GM23338 (cell line): ENCODE measurements at regions not wholly inside any gene's neighbourhood (a gene's known extent, or its start where the extent isn't known, plus 50 kb on each side); places are given as distances from the start of the nearest gene placed in this dataset.

Experiments used
- ATAC-seq: fragments of 200-7000 bp; cut with Tn5 transposase; 3 replicates; pipeline ENCODE4 v1.9.1; 2020
- DNase-seq: peaks from one replicate; pipeline ENCODE4 v3.0.0-alpha.2; 2015; ENCODE audit warnings: low spot score
- H2AFZ ChIP-seq: fragments of 200-600 bp; sonication (generic); 2 replicates; pipeline ENCODE4 v1.8.0; 2016; ENCODE audit warnings: antibody characterized with exemption, mild to moderate bottlenecking, moderate library complexity
- H3F3A ChIP-seq: fragments of 200-600 bp; sonication (generic); replicated peaks from 2 replicates; pipeline ENCODE4 v1.8.0; 2017; ENCODE audit warnings: antibody characterized with exemption, mixed run types, low read depth
- H3K27ac ChIP-seq: fragments of 200-600 bp; sonication (generic); 2 replicates; pipeline ENCODE4 v1.6.1; 2016; ENCODE audit warnings: low read depth
- H3K27me3 ChIP-seq: fragments of 200-600 bp; sonication (generic); 2 replicates; pipeline ENCODE4 v1.8.0; 2016; ENCODE audit warnings: mild to moderate bottlenecking, mixed run types, moderate library complexity; ENCODE audit not compliant: insufficient read depth
- H3K36me3 ChIP-seq: fragments of 200-600 bp; sonication (generic); 2 replicates; pipeline ENCODE4 v1.8.0; 2016; ENCODE audit warnings: mild to moderate bottlenecking; ENCODE audit not compliant: insufficient read depth
- H3K4me1 ChIP-seq: fragments of 200-600 bp; sonication (generic); 2 replicates; pipeline ENCODE4 v1.8.0; 2016; ENCODE audit warnings: mild to moderate bottlenecking, moderate library complexity; ENCODE audit not compliant: insufficient read depth
- H3K4me2 ChIP-seq: fragments of 200-600 bp; sonication (generic); 2 replicates; pipeline ENCODE4 v1.7.1; 2017; ENCODE audit warnings: mixed run types
- H3K4me3 ChIP-seq: fragments of 200-600 bp; sonication (generic); 2 replicates; pipeline ENCODE4 v1.6.1; 2016; ENCODE audit warnings: mixed run types
- H3K79me2 ChIP-seq: fragments of 200-600 bp; sonication (generic); replicated peaks from 2 replicates; pipeline ENCODE4 v1.8.0; 2017; ENCODE audit warnings: mild to moderate bottlenecking; ENCODE audit not compliant: insufficient read depth
- H3K9me2 ChIP-seq: fragments of 200-600 bp; sonication (generic); 2 replicates; pipeline ENCODE4 v1.8.0; 2017; ENCODE audit not compliant: insufficient read depth
- H4K20me1 ChIP-seq: fragments of 200-600 bp; sonication (generic); replicated peaks from 2 replicates; pipeline ENCODE4 v1.8.0; 2017; ENCODE audit warnings: mild to moderate bottlenecking; ENCODE audit not compliant: insufficient read depth
- H3K27ac Mint-ChIP-seq: 2 replicates; pipeline ENCODE4 v1.8.0; 2020; ENCODE audit warnings: inconsistent platforms, mild to moderate bottlenecking, moderate library complexity, mixed read lengths
- H3K27me3 Mint-ChIP-seq: 3 replicates; pipeline ENCODE4 v1.8.0; 2022; ENCODE audit warnings: low read depth, mild to moderate bottlenecking, moderate library complexity, mixed read lengths, inconsistent platforms; ENCODE audit not compliant: insufficient read depth, poor library complexity
- H3K36me3 Mint-ChIP-seq: 3 replicates; pipeline ENCODE4 v1.8.0; 2021; ENCODE audit warnings: low read depth, mild to moderate bottlenecking, inconsistent platforms, moderate library complexity, mixed read lengths
- H3K4me1 Mint-ChIP-seq: 3 replicates; pipeline ENCODE4 v1.8.0; 2020; ENCODE audit warnings: mild to moderate bottlenecking, inconsistent platforms, mixed read lengths
- H3K4me3 Mint-ChIP-seq: 3 replicates; pipeline ENCODE4 v1.8.0; 2021; ENCODE audit warnings: moderate library complexity, mild to moderate bottlenecking, inconsistent platforms, mixed read lengths
- H3K9me3 Mint-ChIP-seq: 3 replicates; pipeline ENCODE4 v1.8.0; 2020; ENCODE audit warnings: moderate library complexity, mild to moderate bottlenecking, inconsistent platforms, mixed read lengths
- CREB1 ChIP-seq: fragments of 250-450 bp; sonication (Bioruptor Pico); IDR thresholded peaks from 2 replicates; pipeline ENCODE4 v1.5.0; 2020; ENCODE audit warnings: low read depth, mild to moderate bottlenecking, moderate library complexity
- EZH2phosphoT487 ChIP-seq: fragments of 200-600 bp; sonication (generic); IDR thresholded peaks from one replicate; pipeline ENCODE4 v1.8.1; 2018; ENCODE audit warnings: antibody characterized with exemption; ENCODE audit not compliant: unreplicated experiment
- NANOG ChIP-seq: IDR thresholded peaks from 2 replicates; pipeline ENCODE4 v1.6.1; 2016; ENCODE audit warnings: antibody characterized with exemption, borderline replicate concordance
- POLR2AphosphoS5 ChIP-seq: IDR thresholded peaks from 2 replicates; pipeline ENCODE4 v1.6.1; 2016; ENCODE audit warnings: antibody characterized with exemption, low read depth
- STAT1 ChIP-seq: IDR thresholded peaks from one replicate; pipeline ENCODE4 v1.6.1; 2016; ENCODE audit warnings: antibody characterized with exemption; ENCODE audit not compliant: unreplicated experiment
- TF ChIP-seq, protein P1 (sequence below): fragments of 250-450 bp; sonication (Bioruptor Pico); IDR thresholded peaks from 2 replicates; pipeline ENCODE4 v1.5.0; 2020; ENCODE audit warnings: mild to moderate bottlenecking, moderate library complexity
- TF ChIP-seq, protein P2 (sequence below): IDR thresholded peaks from 2 replicates; pipeline ENCODE4 v1.6.1; 2016; ENCODE audit warnings: antibody characterized with exemption

DNA sequence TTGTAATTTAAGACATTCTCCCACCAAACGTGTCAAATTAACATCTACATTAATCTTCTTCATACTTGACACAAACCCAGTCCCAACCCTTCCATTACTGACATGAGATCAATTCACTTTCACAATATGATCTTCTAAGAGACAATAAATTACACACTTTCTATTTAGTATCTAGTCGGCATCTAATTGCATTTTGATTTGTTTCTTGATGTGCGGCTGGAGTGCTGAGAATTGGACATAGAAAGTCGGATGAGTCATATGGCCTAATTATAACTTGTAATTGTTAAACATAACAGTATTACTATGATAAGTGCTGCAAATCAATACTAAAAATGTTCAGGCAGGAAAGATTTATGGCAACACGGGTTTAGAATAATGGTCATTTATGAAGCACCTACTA, 78.4 kb upstream of the RORA start (continued):
- TF ChIP-seq, protein P1, sequence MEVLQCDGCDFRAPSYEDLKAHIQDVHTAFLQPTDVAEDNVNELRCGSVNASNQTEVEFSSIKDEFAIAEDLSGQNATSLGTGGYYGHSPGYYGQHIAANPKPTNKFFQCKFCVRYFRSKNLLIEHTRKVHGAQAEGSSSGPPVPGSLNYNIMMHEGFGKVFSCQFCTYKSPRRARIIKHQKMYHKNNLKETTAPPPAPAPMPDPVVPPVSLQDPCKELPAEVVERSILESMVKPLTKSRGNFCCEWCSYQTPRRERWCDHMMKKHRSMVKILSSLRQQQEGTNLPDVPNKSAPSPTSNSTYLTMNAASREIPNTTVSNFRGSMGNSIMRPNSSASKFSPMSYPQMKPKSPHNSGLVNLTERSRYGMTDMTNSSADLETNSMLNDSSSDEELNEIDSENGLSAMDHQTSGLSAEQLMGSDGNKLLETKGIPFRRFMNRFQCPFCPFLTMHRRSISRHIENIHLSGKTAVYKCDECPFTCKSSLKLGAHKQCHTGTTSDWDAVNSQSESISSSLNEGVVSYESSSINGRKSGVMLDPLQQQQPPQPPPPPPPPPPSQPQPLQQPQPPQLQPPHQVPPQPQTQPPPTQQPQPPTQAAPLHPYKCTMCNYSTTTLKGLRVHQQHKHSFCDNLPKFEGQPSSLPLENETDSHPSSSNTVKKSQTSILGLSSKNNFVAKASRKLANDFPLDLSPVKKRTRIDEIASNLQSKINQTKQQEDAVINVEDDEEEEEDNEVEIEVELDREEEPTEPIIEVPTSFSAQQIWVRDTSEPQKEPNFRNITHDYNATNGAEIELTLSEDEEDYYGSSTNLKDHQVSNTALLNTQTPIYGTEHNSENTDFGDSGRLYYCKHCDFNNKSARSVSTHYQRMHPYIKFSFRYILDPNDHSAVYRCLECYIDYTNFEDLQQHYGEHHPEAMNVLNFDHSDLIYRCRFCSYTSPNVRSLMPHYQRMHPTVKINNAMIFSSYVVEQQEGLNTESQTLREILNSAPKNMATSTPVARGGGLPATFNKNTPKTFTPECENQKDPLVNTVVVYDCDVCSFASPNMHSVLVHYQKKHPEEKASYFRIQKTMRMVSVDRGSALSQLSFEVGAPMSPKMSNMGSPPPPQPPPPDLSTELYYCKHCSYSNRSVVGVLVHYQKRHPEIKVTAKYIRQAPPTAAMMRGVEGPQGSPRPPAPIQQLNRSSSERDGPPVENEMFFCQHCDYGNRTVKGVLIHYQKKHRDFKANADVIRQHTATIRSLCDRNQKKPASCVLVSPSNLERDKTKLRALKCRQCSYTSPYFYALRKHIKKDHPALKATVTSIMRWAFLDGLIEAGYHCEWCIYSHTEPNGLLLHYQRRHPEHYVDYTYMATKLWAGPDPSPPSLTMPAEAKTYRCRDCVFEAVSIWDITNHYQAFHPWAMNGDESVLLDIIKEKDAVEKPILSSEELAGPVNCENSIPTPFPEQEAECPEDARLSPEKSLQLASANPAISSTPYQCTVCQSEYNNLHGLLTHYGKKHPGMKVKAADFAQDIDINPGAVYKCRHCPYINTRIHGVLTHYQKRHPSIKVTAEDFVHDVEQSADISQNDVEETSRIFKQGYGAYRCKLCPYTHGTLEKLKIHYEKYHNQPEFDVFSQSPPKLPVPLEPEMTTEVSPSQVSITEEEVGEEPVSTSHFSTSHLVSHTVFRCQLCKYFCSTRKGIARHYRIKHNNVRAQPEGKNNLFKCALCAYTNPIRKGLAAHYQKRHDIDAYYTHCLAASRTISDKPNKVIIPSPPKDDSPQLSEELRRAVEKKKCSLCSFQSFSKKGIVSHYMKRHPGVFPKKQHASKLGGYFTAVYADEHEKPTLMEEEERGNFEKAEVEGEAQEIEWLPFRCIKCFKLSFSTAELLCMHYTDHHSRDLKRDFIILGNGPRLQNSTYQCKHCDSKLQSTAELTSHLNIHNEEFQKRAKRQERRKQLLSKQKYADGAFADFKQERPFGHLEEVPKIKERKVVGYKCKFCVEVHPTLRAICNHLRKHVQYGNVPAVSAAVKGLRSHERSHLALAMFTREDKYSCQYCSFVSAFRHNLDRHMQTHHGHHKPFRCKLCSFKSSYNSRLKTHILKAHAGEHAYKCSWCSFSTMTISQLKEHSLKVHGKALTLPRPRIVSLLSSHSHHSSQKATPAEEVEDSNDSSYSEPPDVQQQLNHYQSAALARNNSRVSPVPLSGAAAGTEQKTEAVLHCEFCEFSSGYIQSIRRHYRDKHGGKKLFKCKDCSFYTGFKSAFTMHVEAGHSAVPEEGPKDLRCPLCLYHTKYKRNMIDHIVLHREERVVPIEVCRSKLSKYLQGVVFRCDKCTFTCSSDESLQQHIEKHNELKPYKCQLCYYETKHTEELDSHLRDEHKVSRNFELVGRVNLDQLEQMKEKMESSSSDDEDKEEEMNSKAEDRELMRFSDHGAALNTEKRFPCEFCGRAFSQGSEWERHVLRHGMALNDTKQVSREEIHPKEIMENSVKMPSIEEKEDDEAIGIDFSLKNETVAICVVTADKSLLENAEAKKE (CRISPR knock-in tag), result no peak
- no peak for TF ChIP-seq STAT1
- TF ChIP-seq CREB1 (CRISPR knock-in tag), result no peak
- TF ChIP-seq EZH2phosphoT487, result no peak

DNA sequence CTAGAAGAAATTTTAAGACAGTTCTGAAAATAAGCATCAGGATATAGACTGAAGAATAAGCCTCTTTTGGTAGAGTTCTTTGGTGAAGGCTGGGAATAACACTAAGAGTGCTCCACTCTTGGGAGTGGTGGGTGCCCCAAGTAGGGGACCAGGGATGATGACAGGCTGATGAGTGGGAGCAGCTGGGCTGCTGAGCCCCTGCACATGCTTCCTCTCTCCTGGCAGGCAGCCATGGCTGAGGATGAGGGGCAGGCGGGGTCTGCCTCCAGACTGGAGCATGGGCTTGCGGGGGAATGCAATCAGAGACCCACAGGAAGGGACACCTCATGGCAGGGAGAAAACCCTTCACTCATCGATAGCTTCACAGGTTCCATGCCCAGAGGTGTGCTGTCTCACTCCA, 72.6 kb upstream of the RORA start:
- Mint-ChIP-seq H3K27me3 (no peaks in the 10 kb centered on the region), H3K4me1 (no peaks in the 10 kb centered on the region), H3K36me3 (no peaks in the 10 kb centered on the region), H3K27ac (no peak overlapping the region), H3K9me3 (peaks cover 8% of the 10 kb centered on the region; the same call in 2 of the 3 replicates), H3K4me3 (no peak overlapping the region)
- Histone ChIP-seq H3K79me2 (no peaks in the 10 kb centered on the region), H3K36me3 (no peaks in the 10 kb centered on the region), H4K20me1 (no peaks in the 10 kb centered on the region), H3F3A (no peaks in the 10 kb centered on the region), H3K27ac (no peak overlapping the region), H3K27me3 (no peaks in the 10 kb centered on the region), H2AFZ (no peak overlapping the region), H3K4me2 (no peak overlapping the region), H3K9me2 (peaks cover 3% of the 10 kb centered on the region; the same call in 1 of the 2 replicates), H3K4me3 (no peak overlapping the region), H3K4me1 (no peaks in the 10 kb centered on the region)
- DNase-seq, result no peak
- ATAC-seq, result no peak
- TF ChIP-seq CREB1 (CRISPR knock-in tag), result no peak
- TF ChIP-seq, protein P1 (CRISPR knock-in tag), result no peak
- TF ChIP-seq POLR2AphosphoS5, result no peak
- TF ChIP-seq, protein P2, sequence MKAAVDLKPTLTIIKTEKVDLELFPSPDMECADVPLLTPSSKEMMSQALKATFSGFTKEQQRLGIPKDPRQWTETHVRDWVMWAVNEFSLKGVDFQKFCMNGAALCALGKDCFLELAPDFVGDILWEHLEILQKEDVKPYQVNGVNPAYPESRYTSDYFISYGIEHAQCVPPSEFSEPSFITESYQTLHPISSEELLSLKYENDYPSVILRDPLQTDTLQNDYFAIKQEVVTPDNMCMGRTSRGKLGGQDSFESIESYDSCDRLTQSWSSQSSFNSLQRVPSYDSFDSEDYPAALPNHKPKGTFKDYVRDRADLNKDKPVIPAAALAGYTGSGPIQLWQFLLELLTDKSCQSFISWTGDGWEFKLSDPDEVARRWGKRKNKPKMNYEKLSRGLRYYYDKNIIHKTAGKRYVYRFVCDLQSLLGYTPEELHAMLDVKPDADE, result no peak
- TF ChIP-seq STAT1, result no peak
- no peak for TF ChIP-seq NANOG
- TF ChIP-seq EZH2phosphoT487, result no peak
